Ramos (cell line): ENCODE measurements at regions not wholly inside any gene's neighbourhood (a gene's known extent, or its start where the extent isn't known, plus 50 kb on each side); places are given as distances from the start of the nearest gene placed in this dataset.
"Not testable (repeated sequence)": the region's sequence is repeated elsewhere in the genome, so short reads cannot be mapped to it uniquely, and the experiment has no call there.

Experiments
- in situ Hi-C: fragments of 300-500 bp; cut with MboI; formaldehyde crosslinking; loops from one replicate; pipeline ENCODE4 v1.14.3; 2022; ENCODE audit warnings: low sequenced_read_pairs; ENCODE audit not compliant: unreplicated experiment

DNA sequence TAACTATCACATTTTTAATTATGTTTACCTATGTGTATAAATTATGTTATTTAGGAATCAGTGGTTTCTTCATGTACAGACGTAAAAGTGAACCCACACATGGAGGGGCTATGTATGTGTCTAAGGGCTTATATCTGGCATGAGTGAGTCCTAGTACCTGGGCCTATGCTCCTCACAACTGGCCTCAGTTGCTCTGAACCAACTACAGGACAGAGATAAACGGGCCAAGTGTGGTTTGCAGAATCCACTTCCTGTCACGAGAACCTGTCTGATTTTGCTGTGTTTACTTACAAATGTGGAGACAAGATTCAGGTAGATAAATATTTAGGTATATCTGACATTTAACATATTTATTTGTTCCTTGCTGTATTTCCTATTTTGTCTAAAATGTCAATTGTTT is 562.5 kb downstream of the TMEM121 start:
- in situ Hi-C loops, result not testable (repeated sequence)

DNA sequence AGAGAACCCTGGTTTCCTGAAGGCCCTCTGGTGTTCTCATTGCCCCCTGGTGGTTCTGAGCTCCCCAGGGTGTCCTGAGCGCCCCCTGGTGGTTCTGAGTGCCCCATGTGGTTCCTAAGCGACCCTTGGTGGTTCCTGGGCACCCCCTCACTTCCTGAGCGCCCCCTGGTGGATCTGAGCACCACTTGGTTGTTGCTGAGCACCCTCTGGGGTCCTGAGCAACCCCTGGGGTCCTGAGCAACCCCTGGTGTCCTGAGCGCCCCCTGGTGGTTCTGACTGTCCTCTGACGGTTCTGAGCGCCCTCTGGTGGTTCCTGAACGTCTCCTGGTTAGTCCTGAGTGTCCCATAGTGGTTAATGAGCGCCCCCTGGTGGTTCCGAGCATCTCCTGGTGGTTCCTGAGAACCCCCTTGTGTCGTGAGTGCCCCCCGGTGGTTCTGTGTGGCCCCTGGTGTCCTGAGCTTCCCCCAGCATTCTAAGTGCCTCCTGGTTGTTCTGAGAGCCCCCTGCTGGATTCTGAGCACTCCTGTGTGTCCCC is 568.3 kb downstream of the TMEM121 start:
- in situ Hi-C loops, result no loop called here

DNA sequence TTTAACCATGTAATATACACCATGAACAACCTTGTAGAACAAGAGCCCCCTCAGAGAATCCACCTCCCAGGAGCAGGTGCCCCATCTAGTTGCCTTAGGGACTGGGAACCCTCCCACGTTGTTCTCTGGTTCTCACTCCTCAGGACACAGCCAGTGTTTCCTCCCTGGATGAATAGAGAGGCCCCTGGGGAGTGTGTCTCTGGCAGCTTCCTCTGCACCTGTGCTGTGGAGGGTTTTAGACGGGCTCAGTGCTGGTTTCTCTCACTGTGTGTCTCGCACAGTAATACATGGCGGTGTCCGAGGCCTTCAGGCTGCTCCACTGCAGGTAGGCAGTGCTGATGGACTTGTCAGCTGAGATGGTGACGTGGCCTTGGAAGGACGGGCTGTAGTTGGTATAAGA is 581.3 kb downstream of the TMEM121 start:
- in situ Hi-C loops, result no loop called here

DNA sequence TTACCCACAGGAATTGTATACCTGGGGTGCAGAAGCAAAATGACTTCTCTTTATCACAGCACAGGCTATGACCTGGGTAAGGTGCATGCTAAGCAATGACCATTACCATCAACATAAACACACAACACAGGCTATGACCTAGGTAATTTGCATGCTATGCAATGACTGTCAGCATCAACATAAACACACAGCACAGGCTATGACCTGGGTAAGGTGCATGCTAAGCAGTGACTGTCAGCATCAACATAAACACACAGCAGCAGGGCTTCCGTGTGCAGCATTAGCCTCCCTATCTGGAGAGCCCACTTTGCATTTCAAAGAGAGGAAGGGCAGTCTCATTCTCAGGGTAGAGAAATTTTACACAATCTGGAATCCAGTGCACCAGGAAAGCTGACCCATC is 583.0 kb downstream of the TMEM121 start:
- in situ Hi-C loops, result no loop called here

DNA sequence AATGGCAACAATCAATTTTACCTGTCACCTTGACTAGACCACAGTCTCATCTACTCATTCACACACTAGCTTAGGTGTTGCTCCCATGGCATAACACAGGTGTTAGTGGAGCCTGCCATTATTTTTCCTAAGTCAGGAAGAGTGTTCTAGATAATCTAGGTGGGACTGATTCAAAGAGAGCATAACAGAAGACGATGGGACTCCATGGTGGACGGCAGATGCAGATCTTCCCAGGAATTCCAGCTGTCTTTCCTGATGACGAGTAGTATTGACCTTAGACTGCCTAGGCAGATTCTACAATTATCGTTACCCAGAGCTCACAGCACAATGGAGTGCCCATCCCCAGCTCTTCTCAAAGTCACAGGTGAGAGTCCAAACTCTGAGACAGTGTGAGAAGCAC is 589.0 kb downstream of the TMEM121 start:
- in situ Hi-C loops, result no loop called here

DNA sequence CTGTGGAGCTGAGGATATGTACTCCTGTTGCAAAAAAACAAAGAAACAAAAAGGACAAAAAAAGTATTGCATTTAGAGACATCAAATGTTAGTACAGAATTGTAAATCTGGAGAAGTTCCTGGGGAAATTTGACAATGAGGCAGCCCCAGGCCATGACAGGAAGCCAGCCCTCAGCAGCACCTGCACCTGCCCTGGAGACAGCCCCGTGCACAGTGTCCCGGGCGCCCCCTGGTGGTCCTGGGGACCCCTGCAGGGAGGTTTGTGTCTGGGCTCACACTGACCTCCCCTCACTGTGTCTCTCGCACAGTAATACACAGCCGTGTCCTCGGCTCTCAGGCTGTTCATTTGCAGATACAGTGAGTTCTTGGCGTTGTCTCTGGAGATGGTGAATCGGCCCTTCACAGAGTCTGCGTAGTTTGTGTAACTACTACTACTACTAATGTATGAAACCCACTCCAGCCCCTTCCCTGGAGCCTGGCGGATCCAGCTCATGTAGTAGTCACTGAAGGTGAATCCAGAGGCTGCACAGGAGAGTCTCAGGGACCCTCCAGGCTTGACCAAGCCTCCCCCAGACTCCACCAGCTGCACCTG is 590.1 kb downstream of the TMEM121 start:
- in situ Hi-C loops, result not testable (repeated sequence)

DNA sequence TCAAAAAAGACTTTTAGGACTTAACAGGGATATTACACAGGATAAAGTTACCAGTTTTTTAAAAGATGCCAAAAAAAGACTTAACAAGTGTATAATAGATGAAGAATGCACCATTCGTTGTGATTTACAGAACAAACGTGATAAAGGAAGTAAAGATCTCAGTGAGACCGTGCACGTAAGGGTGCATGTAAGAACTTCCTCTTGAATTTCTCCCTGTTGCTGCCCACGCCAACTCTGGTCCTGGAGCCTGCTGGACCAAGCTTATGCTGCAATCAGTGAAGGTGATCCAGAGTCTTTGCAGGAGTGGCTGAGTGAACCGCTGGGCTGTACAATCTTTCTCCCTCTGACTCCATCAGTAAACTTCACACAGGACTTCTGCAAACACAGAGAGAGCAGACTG is 593.7 kb downstream of the TMEM121 start:
- in situ Hi-C loops, result no loop called here

DNA sequence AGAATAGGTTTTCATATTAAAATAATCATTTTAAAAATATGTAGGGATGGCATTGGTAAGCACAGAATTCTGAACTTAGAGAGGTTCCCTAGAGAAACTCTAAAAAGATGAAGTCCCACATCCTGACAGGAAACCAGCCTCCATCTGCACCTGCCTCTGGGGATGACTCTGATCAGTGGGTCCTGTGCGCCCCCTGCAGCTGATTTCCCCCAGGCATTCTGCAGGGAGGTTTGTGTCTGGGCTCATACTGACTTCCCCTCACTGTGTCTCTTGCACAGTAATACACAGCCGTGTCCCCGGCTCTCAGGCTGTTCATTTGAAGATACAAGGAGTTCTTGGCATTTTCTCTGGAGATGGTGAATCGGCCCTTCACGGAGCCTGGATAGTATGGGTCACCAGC is 602.9 kb downstream of the TMEM121 start:
- in situ Hi-C loops, result no loop called here

DNA sequence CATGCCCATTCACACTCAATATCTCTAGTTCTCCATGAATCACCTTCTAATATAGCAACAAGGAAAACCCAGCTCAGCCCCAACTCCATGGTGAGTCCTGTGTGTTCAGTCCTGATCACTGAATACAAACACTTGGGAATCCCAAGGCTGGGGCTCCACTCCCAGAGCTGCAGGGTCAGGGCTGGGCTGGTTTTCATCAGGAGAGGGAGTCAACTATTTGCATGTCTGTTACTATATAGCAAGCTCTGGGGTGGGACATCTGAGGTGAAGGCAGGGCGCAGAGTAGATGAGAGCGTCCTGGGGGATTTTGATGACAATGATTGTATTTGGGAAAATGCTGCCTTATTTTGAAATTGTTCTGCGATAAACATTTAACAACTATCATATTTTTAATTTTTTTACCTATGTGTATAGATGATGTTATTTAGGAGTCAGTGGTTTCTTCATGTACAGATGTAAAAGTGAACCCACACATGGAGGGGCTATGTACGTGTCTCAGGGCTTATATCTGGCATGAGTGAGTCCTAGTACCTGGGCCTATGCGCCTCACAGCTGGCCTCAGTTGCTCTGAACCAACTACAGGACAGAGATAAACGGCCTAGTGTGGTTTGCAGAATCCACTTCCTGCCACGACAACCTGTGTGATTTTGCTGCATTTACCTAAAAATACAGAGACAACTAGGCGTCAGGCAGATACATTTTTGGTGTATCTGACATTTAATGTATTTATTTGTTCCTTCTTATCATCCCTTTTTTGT is 603.7 kb downstream of the TMEM121 start:
- in situ Hi-C loops, result not testable (repeated sequence)

DNA sequence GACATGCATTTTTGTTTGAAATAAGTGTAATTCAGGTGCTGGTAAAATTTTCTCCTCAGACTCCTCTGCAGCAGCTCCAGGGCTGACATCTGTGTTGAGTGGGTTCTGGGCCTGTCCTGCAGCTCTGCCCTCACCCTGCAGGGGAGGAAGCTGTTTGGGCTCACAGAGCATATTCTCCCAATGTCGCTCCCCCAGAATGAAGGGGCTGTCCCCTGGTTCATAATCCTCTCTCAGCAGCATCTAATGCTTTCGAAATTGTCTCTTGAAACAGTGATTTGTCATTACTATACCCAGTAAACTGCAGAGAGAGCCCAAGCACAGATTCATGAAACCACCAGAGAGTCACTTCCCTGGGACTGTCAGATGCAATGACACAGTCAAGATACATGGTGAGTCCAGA is 606.7 kb downstream of the TMEM121 start:
- in situ Hi-C loops, result not testable (repeated sequence)

DNA sequence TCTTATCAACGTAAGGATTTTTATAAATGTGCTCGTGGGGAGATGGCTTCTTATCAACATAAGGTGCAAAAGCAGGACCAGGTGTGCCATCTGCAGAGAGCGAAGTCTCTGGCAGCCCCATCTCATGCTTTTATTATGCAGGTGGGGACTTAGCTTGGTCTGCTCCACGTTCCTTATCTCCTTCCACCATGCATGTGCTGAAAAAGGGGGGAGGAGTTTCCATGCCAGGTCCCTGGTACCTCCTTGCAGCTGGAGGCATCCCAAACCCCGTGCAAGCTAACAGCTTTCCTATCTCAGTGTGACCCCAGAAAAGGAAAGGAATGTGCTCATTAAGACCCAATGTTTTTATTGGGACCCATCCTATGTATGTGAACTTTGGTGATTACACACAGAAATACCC is 608.5 kb downstream of the TMEM121 start:
- in situ Hi-C loops, result no loop called here

DNA sequence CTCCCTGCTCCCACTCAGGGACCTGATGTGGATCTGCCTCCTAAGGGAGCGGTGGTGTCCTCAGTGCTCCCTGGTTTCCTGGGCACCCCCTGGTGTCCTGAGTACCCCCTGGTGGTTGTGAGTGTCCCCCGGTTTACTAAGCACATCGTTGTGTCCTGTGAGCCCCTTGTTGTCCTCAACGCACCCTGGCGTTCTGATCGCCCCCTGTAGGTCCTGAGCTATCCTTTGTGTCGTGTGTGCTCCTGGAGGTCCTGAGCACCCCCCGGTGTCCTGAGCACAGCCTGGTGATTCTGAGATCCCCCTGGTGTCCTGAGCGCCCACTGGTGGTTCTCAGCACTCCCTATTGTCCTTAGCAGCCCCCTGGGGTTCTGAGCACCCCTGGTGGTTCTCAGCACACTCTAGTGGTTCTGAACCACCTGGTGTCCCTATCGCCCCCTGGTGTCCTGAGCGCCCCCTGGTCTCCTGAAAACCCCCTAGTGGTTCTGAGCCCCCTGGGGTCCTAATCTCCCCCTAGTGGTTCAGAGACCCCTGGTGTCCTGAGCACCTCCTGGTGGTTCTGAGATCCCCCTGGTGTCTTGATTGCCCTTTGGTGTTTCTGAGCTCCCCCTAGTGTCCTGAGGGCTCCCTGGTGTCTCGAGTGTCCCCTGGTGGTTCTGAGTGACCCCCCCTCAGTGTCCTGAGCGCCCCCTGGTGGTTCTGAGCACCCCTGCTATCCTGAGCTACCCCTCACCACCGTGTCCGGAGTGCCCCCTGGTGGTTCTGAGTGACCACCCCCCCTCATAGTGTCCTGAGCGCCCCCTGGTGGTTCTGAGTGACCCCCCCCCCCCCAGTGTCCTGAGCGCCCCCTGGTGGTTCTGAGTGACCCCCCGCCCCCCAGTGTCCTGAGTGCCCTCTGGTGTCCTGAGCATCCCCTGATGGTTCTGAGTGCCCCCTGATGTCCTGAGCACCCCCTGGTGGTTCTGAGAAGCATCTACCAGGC is 615.1 kb downstream of the TMEM121 start:
- in situ Hi-C loops, result no loop called here

DNA sequence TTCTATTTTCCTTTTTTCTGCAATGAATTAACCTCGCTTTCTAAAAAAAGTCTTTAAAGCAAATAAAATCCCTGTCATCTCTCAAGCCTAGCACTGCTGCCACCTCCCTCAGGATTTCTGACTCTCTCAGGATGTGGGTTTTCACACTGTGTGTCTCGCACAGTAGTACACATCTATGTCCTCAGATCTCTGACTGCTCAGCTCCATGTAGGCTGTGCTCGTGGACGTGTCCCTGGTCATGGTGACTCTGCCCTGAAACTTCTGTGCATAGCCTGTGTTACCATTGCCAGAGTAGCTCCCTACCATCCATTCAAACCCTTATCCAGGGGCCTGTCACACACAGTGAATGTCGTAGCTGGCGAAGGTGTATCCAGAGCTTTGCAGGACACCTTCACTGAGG is 619.3 kb downstream of the TMEM121 start:
- in situ Hi-C loops, result not testable (repeated sequence)

DNA sequence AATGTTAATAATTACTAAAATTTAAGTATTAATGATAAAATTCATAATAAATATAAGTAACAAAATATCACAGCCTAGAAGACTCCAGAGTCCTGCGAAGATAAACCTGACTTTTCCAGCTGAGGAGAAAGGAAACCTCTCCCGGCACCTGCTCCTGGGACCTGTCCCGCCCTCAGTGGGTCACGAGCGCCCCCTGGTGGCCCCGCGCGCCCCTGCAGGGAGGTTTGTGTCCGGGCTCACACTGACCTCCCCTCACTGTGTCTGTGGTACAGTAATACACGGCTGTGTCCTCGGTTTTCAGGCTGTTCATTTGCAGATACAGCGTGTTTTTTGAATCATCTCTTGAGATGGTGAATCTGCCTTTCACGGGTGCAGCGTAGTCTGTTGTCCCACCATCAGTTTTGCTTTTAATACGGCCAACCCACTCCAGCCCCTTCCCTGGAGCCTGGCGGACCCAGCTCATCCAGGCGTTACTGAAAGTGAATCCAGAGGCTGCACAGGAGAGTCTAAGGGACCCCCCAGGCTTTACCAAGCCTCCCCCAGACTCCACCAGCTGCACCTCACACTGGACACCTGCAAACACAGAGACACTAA is 627.1 kb downstream of the TMEM121 start:
- in situ Hi-C loops, result not testable (repeated sequence)

DNA sequence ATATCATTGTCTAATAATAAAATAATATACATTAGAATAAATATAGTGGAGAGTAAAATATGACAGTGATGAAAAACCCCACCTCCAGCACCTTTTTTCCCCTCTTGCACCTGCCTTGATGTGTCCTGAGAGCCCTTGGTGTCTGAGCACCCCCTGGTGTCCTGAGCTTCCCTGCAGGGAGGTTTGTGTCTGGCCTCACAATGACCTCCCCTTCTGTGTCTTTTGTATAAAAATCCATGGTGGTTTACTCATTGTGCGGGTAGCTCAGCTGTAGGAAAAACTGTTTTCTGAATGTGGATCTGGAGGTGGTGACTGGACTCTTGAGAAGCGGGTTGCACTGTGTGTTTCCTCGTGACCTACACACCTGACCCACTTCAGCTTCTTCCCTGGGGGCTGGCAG is 636.9 kb downstream of the TMEM121 start:
- in situ Hi-C loops, result no loop called here

DNA sequence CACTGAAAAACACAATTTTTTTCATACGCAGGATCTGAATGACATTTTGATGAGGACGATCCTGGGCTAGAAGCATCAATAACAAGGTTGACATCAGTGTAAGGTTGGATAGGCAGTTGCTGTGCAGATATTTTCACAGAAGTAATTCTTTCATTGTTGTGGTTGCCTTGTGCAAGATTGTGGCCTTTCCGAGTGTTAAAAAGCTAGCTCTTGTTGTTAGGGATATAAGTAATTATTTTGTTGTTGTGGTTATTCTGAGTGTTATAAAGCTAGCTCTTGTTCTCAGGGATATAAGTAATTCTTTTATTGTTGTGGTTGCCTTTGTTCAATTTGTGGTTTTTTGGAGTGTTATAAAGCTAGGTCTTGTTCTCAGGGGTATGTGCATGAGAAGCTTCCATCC is 637.4 kb downstream of the TMEM121 start:
- in situ Hi-C loops, result not testable (repeated sequence)

DNA sequence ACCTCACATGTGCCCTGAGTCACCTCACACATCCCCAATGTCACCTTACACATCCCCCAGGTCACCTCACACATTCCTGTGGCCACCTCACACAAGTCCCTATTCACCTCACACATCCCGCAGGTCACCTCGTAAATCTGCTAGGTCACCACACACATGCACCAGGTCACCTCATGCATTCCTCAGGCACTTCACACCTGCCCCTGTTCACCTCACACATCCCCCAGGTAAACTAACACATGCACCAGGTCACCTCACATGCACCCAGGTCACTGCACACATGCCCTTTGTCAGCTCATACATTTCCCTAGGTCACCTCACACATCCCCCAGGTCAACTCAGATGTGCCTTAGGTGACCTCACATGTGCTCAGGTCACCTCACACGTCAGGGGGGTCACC is 639.8 kb downstream of the TMEM121 start:
- in situ Hi-C loops, result no loop called here

DNA sequence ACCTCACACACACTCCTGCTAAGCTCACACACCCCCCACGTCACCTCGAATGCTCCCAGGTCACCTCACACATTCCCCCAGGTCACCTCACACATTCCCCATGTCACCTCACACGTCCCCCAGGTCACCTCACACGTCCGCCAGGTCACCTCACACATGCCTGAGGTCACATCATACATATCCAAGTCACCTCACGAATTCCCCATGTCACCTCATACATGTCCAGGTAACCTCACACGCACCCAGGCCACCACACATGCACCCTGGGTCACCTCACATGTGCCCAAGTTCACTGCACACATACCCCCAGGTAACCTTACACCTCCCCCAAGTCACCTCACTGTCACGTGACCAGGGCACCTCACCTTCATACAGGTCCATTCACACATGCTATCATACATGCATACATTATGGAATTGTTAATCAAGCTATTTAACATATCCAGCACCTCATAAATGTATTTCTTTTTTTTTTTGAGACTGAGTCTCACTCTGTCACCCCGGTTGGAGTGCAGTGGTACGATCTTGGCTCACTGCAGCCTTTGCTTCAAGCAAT is 640.3 kb downstream of the TMEM121 start:
- in situ Hi-C loops, result no loop called here

DNA sequence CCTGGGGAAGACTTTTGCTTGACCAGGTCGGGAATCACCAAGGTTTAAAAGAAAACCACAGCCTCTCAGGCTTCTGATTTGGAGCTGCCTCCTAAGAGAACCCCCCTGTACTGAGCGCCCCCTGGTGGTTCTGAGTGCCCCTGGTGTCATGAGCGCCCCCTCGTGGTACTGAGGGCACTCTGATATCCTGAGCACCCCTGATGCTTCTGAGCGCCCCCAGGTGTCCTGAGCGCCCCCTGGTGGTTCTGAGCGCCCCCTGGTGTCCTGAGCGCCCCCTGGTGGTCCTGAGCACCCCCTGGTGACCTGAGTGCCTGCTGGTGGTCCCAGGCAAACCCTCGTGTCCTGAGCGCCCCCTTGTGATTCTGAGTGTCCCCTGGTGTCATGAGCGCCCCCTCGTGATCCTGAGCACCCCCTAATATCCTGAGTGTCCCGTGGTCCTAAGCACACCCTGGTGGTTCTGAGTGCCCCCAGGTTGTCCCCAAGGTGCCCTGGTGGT is 643.8 kb downstream of the TMEM121 start:
- in situ Hi-C loops, result not testable (repeated sequence)

DNA sequence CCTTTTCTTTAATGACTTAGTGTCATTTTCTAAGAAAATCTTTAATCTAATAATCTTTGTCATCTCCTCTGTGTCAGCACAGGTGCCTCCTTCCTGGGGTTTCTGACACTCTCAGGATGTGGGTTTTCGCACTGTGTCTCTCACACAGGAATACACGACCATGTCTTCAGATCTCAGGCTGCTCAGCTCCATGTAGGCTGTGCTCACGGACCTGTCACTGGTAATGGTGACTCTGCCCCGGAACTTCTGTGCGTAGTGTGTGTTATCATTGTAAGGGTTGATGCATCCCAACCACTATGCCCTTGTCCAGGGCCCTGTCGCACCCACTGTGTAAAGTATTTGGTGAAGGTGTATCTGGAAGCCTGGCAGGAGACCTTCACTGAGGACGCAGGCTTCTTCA is 647.8 kb downstream of the TMEM121 start:
- in situ Hi-C loops, result no loop called here
